ENCODE measurements at regions not wholly inside any gene's neighbourhood (a gene's known extent, or its start where the extent isn't known, plus 50 kb on each side); places are given as distances from the start of the nearest gene placed in this dataset.

DNA sequence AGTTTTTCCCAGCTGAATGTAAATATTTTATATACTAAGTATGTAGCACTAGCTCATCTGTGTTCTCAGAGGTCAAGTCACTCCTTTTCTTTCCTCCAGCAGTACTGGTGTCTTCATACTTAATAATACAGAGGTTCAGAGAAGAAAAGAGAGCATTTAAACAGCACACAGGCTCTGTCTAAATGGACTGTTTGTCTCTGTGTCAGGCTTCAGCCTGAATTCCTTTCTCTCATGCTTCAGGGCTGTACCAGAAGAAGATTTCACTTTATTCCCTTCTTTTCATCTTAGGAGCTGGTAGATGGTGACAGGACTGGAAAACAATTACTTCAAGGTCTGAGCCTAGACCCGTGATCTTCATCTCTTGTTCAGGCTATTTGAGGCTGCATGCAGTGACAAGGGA lies 51.4 kb upstream of the LYZL2 start:
- no peak overlapping the region for H3K4me2 ChIP-seq
- H3K36me3 ChIP-seq (replicated peaks; ENCODE audit: insufficient read depth, low read depth), result no peaks in the 10 kb centered on the region
- H2AFZ ChIP-seq, result no peak overlapping the region
- no peaks in the 10 kb centered on the region for H3K79me2 ChIP-seq
- TF ChIP-seq, protein P1, sequence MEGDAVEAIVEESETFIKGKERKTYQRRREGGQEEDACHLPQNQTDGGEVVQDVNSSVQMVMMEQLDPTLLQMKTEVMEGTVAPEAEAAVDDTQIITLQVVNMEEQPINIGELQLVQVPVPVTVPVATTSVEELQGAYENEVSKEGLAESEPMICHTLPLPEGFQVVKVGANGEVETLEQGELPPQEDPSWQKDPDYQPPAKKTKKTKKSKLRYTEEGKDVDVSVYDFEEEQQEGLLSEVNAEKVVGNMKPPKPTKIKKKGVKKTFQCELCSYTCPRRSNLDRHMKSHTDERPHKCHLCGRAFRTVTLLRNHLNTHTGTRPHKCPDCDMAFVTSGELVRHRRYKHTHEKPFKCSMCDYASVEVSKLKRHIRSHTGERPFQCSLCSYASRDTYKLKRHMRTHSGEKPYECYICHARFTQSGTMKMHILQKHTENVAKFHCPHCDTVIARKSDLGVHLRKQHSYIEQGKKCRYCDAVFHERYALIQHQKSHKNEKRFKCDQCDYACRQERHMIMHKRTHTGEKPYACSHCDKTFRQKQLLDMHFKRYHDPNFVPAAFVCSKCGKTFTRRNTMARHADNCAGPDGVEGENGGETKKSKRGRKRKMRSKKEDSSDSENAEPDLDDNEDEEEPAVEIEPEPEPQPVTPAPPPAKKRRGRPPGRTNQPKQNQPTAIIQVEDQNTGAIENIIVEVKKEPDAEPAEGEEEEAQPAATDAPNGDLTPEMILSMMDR (IDR thresholded peaks at IDR 0.05; ENCODE audit: poor library complexity), result no peak
- TF ChIP-seq EZH2 (IDR thresholded peaks at IDR 0.05; ENCODE audit: borderline replicate concordance) (no peak), EZH2phosphoT487 (IDR thresholded peaks at IDR 0.05; ENCODE audit: low read depth, severe bottlenecking, unreplicated experiment) (no peak)
- DNase-seq (ENCODE audit: low spot score), result no peak
- H3K9me3 ChIP-seq (ENCODE audit: low read depth), result no peaks in the 10 kb centered on the region
- no peaks in the 10 kb centered on the region for H3K9me2 ChIP-seq (replicated peaks; ENCODE audit: insufficient read depth)
- H3K4me3 ChIP-seq, result no peak overlapping the region
- H3K27ac ChIP-seq, result no peak overlapping the region
- H3K4me1 ChIP-seq (ENCODE audit: insufficient read depth), result no peaks in the 10 kb centered on the region
- peaks cover 6% of the 10 kb centered on the region for H3K27me3 ChIP-seq
- no peaks in the 10 kb centered on the region for H4K20me1 ChIP-seq (ENCODE audit: insufficient read depth, poor library complexity, severe bottlenecking)
- WGBS (ENCODE audit: low lambda C conversion rate, missing lambda C conversion rate), result 58% methylated on average over 1 of the region's 1 CpG

All from hepatocyte (in vitro differentiated cells).